ENCODE measurements at regions not wholly inside any gene's neighbourhood (a gene's known extent, or its start where the extent isn't known, plus 50 kb on each side); places are given as distances from the start of the nearest gene placed in this dataset.

- TF ChIP-seq PRDM4 (CRISPR knock-in tag; IDR thresholded peaks at IDR 0.05; ENCODE audit: borderline replicate concordance) (no peak), ZNF383 (CRISPR knock-in tag; IDR thresholded peaks at IDR 0.05; ENCODE audit: borderline replicate concordance) (no peak), KIAA2018 (CRISPR knock-in tag; IDR thresholded peaks at IDR 0.05; ENCODE audit: borderline replicate concordance) (no peak), PHF21A (CRISPR knock-in tag; IDR thresholded peaks at IDR 0.05) (no peak), THAP7 (CRISPR knock-in tag; IDR thresholded peaks at IDR 0.05) (no peak), ZC3H4 (CRISPR knock-in tag; IDR thresholded peaks at IDR 0.05; ENCODE audit: borderline replicate concordance) (no peak), ZNF430 (CRISPR knock-in tag; IDR thresholded peaks at IDR 0.05) (no peak), NFIB (CRISPR knock-in tag; IDR thresholded peaks at IDR 0.05; ENCODE audit: borderline replicate concordance) (no peak), ZBTB49 (CRISPR knock-in tag; IDR thresholded peaks at IDR 0.05; ENCODE audit: borderline replicate concordance) (no peak)
These were observed 317.8 kb downstream of the BUD13 start (continued) for GRCh38 chr11:116454951-116455350.

All from HepG2 (cell line).